ENCODE measurements at regions not wholly inside any gene's neighbourhood (a gene's known extent, or its start where the extent isn't known, plus 50 kb on each side); places are given as distances from the start of the nearest gene placed in this dataset.

DNA sequence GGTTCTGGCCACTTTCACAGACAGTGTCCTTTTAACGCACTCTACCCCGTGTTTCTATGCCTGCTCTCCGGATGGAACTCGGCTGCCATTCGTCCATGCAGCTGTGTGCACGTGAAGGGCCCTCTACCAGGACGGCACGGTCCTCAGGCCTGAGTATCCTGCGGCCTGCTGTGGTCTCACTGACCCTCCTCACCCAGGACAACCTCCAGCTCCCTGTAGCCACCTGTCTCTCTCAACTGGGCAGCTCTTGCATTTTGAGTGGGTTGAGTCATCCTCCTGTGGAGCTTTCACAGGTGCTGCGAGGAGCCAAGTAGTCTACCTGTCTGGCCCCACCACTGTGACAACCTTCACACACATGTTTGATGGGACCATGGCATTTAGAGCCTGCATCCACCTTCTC, 321.7 kb upstream of the TSHZ3 start:
- no peak for DNase-seq

DNA sequence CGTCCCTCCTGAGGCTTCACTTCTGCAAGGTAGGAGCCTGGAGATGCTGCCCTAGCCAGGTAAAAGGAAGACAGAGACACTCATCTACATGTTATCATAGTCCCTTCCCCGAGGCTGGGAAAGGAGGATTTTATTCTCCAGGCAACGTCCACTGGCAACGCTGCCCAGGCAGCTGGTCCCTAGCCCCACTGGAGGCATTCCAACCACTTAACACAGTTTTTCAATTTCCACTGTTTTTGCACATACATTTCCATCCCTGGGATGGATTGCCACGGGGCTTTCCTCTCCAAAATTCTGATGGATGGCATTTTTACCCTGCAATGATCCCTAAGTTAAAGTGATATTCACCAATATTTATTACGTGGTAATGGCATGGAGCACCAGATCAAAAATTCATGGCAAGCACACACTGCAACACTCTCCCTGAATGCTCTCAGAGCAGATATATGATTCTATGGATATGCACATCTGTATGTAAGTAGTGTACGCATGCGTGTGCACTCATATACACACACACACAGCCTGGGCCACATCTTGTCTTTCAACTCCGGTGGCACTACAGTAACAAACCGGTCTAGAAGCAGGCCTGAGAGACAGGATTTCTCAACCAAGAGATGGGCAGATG, 322.3 kb upstream of the TSHZ3 start:
- no peak for DNase-seq

DNA sequence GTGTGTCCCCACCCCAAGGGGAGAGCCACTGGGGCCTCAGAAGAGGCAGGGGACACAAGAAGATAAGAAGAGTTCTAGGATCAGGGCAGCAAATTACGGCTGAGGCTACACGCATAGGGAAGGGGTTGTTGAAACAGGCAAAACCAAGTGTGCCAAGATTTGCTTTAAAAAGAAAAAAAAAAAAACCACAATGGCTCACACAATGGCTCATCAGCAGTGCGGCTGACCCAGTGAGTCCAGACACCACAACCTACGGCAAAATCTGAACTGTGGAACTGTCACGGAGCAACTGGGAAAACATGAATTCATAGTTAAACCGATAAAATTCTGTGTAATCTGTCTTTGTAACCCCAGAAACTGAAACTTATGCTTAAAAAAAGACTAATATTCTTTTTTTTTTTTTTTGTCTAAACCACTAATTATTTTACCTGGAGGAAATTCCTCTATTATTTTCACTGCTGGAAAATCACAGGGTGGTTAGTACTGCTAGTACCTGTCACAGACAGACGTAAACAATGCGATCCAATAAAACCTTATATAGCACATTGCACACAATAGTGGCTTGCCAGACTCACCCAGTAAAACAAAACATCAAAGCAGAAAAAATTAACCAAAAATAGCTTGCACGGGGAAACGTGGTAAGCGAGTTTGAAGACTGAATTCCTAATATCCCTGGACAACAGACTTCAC, 325.4 kb upstream of the TSHZ3 start:
- no peak for DNase-seq

DNA sequence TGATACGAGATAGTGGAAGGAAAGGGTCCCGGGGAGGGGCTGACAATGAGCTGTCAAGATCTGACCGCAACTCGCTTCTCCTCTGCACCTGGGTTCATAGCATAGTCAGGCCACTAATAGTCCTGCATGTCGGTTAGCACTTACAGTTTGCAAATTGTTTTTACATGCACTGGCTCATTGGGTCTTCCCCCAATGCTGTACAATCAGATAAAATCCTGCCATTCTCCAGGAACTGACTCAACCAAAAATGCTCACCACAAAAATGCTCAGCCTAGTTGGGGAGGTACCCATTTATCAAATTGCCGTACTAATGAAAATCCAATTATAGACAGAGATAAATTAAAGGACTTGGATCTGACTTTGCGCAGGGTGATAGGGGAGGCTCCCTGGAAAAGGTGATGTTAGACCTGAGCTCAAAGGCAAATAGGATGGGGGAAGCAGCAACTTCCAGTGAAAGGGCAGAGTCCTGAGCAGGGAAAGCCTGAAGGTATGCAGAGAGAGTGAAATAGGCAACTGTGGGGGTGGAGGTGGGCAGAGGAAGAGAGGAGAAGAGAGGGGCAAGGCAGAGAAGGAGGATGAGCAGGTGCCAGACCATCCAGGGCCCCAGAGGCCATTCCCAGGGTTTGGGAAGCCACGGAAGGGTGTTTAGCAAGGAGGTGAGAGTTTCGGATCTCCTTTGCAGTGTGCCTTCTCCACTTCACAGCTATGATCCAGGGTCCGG, 326.1 kb upstream of the TSHZ3 start:
- no peak for DNase-seq

DNA sequence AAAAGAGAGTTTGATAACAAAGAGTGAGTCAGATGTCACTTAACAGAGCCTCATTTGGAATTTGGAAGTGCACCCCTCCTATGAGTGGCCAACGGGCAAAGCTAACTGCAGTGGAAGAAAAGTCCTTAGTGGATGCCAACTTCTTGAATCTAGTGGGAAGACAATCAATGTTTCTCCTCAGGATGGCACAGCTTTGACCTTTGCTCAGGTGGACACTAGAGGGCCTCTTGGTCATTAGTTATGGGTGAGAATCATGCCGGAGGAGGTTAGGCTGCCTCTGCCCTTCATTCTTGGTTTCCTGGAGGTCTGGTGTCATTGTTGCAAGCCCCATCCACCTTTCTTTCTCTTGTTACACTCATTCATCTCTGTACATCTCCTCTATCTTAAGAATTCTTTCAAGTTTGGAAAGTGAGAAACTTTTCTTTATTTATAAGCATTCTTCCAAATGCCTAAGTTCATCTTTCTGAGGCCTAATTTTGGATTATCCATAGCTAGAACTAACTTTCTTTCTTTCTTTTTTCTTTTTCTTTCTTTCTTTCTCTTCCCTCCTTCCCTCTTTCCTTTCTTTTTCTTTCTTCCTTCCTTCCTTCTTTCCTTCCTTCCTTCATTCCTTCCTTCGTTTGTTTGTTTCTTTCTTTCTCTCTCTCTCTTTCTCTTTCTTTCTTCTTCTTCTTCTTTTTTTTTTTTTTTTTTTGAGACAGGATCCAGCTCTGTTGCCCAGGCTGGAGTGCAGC, 327.2 kb upstream of the TSHZ3 start:
- no peak for DNase-seq

DNA sequence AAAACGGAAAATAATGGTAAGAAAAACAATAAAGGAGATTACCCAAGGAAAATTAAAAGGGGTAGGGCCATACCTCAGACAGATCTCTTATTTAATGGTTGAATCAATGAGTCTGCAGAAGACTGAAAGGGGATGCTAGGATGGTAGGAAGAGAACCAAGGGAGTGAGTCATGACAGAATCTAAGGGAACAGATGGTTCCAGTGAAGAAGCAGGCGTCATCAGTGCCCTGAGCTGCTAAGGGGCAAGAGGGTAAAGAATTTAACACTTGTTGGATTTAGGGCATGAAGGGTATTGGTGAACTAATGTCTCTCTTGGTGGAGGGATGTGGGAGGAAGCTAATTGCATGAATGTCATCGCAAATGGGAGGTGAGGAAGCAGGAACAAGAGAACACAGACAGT, 329.2 kb upstream of the TSHZ3 start:
- DNase-seq, result no peak

DNA sequence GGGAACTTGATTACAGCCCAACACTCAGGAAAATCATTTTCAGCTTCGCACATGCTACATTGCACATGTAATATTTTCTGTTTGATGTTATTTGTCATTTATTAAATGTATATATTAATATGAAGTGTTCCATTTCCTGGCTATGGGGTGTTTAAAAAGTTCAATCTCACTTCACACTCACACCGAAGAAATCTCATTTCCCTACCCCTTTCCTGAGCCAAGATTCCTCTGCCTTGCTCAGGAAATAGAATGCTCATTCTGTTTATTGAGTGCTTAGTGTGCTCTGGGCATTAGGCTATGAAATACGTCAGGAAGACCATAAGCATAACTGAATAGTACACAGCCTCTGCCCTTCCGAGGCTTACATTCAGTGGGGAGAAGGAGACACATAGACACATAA, 331.9 kb upstream of the TSHZ3 start:
- no peak for DNase-seq

DNA sequence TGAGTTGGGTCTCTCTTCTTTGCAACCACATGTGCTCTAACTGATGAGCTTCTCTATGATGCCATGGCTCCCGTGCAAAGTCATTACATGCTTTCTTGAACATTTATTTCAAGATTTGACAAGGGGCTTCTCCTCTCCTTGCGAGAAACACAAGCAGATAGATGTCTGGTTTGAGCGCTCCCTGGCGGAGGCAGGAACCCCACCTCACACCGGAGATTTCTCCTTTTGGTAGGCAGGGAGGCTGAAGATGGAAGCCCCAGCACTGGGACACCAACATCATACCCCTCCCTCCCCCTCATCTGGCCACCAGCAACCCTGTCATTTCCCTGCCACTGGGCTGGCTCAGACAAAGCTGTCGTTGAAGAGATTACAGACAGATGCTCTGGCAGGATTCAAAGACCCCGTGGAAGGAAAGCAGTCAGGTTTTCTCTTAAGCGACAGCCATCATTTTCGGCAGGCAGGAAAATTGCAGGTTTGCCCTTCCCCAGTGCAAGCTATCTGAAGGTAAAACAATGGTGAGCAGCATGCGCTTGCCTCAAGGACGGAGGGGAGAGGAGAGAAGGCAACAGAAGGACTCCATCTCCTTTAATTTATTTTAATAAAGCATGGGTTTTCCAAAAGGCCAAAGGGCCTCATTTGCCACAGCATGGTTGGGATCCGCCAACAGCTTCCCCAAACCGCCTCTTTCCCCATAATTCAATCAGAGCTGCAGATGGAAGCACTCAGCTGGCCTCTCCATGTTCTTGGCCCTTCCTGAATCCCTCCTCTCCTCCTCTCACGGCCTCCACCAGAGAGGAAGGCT, 344.1 kb upstream of the TSHZ3 start:
- DNase-seq, result no peak

DNA sequence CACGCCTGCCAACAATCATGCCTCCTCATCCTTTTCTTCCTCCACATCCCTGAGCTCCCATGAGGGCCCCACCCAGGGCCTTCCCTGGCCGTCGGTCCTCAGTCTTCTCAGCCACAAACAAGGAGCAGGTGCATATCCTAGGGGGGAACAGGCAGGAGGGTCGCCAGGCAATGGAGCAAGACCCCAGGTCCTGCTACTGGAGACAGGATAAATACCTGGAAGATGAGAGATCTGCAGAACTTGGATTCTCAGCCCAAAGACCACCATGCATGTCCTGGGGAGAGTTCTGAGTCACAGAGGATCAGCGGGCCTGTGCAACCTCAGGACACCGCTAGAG, 344.7 kb upstream of the TSHZ3 start:
- no peak for DNase-seq

DNA sequence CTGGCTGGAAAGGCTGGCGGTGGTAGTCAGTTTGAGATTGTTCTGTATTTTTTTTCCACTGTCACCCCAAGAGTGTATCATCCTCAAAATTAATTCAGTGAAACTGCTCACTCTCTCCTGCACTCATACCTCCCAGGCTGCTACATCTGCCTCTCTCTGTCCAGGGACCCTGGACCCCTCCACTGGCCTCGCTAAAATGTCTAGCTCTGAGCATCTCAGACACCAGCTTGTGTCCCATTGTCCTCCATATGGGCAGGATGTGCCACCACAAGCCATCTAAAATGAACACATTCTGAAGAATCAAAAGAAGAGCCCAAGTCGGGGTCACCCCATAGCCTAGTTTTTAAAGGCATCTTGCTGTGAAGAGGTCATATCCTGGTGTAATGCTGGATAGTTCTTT, 345.5 kb upstream of the TSHZ3 start:
- DNase-seq, result no peak

DNA sequence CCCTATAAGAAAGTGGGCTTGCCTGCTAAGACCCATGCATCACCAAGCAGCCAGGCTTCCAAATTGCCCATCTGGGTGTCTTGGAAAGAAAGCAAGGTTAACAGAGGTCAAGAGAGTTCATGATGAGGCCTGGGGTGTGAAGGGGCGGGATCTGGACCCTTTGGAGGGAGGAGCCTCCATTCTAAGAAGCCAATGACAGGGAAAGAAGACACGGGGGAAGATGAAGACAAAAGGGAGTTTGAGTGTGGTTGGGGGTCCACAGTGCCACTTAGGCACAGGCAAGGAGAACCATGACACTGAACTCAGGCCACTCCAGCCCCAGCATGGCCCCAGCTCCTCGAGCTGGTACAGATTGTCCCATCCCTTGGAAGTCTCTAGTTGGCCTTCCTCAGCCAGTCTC, 350.2 kb upstream of the TSHZ3 start:
- no peak for DNase-seq

DNA sequence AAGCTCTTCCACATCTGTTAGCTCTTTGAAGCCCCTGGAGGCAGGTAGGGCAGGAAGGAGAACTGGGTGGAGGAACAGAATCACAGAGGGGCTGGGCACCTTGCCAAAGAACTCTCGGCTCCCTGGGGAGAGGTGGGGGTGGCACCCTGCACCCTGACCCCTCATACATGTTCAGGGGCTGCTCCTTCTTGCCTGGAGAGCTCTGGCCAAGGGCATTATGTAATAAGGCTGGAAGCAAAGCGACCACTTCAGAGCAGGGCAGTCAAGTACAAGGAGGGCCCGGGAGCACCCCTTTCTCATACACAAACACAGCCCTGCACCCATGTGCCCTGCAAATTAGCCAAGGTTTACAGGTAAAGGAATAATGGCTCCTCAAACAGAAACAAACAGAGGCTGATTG, 351.9 kb upstream of the TSHZ3 start:
- DNase-seq, result no peak

DNA sequence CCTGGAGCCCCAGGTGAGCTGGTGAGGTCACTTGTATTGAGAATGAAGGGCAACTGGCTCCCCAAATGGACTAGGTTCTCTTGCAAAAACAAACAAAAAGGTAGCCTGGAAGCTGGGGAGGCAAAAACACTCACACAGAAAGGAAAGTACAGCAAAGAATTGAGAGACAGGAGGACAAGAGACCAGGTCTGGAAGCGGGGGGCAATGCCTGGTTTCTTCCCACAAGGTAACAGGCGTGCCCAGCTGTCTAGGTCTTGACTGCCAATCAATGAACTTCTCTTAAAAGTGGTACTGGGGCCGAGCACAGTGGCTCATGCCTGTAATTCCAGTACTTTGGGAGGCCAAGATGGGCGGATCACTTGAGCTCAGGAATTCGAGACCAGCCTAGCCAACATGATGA, 356.4 kb upstream of the TSHZ3 start:
- DNase-seq, result no peak

DNA sequence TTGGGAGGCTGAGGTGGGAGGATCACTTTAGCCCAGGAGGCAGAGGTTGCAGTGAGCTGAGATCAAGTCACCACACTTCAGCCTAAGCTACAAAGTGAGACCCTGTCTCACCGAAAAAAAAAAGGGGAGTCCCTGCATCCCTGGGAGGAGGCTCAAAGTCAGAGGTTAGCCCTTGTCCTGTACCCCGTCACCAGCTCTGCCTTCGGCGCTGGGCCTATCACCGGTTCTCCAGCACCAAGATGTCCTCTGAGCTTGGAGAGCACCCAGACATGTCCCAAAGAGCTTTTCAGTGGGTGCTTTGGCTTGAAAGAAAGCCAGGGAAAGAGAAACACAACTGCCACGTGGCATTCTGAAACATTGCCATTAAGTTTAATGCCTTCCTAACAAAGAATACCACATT, 356.9 kb upstream of the TSHZ3 start:
- DNase-seq, result no peak

DNA sequence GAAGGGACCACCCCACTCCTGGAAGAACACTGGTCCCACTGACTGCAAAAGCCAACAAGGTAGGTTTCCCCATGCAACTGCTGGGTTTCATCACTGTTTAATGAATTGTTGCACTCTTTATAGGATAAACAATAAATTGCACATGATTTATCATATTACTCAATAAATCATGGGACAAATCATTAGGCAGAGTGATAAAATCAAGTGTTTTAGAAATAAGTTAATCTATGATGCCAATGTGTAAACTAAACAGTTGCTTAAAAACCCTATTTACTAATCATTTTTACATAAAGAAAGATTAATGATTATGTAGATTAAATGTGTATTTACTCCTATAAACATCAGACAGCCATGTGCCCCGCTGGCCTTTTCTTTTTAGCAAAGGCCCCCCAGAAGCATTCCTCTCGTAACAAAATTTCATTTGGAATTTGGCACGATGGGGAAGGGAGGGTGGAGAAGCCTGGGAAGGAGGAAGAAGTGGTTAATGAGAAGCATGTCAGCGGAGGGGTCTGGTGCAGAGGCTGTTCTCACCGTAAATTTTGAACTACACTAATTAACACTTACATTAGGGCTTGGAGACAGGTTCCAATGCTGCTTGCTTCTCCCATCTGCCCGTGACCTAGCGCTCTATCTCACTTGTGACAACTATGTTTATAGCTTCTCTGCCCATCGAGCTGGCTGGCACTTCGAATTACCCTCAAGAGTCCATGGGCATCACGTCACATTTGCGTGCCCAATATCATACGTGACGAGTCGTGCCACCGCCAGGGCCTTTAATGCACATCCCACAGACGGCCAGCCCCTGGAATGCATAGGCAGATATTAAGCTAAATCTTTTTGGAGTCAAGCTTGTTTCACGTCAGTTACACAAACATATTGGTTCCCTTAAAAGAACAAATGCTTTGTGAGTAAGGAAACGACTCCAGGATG, 357.7 kb upstream of the TSHZ3 start:
- DNase-seq, result no peak

DNA sequence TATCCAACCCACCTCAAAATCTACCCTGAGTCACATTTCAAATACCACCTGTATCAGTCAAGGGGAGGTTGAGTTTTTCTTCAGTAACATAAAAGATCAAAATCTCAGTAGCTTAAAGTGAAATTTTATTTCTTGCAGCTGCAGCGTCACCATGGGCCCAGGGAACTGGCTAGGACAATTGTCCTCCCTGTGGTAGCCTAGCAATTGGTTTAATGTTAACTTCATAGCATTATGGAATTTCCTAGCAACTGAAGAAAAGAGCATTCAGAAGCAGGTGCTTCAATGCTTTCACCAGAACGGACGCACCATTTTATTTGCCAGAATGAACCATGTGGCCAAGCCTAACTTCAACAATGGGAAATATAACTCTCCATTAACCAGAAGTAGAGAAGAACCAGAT, 359.3 kb upstream of the TSHZ3 start:
- no peak for DNase-seq

DNA sequence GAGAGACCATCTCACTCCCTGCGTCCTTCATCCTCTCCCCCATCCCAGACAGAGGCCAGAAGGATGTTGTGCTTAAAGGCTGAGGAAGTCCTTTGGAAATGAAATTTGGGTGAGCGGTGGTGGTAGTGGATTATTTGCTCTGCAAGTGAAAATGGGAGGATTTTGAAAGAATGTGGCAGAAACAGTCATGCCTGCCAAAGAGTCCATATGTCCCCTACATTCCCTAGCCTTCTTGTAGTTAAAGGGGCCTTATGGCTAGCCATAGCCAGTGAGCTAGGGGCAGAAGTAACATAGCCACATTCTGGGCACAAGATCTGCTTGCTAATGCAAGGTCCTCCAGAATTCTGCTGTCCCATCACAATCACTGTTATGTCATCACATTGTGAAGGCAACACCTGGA, 360.2 kb upstream of the TSHZ3 start:
- DNase-seq, result no peak

DNA sequence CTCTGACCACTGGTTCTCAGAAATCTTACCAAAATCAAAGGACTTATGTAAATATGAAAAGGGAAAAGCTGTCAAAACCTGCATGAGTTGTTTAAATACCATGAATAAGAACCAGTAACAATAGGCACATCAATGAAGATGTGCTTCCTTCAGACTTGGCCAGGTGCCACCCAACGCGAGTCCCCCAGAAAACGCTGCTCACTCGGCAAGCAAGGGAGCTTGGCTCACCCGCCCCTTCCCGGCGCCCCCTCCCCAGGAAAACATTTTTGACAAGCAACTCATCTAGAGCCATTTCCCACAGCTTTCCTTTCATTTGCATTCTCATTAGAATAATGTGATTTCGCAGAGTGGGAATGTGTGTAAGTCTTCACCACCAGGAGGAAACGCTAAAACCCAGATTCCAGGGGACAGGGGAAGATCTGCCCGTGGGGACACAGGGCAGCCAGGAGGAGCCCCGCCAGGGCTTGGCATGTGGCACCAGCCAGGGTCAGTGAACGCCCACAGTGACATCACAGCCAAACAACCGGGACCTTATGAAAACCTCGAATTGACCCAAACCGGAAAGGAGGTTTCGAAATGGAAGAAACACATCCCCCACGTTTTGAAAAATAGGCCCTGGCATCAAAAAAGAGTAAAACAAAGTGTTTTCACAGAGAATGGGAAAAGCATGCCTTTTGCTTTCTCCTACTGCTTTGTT, 366.2 kb upstream of the TSHZ3 start:
- DNase-seq, result no peak

DNA sequence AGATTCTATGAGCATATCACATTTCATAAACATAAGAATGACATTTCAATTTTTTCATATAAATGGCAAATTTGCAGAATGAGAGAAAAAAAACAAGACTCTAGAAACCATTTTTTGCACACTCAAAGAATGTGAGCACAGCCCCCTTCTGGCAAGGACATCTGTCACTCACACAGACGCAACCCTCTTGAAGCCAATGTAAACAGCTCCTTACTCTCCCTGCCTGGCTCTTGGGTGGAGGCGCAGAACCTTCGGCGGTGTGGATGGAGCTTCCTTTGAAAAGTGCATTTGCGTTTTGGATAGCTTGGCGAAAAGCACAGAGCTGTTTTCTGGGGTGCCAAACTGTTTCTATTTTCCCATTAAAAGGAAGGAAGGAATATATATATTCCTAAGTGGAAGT, 367.6 kb upstream of the TSHZ3 start:
- DNase-seq, result no peak

DNA sequence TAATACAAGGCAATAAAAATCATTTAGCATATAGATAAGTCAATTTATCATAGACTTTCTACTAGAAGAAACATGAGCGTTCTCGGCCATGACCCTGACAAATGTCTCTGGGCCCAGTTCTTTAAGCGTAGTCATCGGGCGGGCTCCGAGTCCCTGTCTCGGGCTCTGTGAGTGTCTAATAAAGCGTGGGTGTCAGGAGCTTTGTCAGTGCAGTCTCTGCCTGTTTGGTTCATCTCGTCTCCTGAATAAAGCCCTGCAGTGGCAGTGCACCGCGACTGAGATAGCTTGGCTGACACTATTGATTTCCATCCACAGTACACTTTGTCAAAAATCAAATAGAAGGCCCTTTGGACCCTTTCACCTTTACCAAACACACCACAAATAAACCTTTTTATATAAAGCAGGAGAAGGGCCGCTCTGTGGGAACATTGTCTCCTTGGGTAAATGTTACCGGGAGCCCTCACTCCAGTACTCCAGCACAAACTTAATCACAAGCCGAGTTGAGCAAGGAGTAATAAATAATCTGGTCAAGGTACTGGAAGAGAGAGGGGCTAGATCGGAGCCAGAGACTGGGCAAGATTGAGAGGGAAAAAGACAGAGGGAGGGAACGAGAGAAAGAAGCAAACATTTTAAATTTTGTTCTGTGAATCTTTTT, 368.2 kb upstream of the TSHZ3 start:
- DNase-seq, result no peak

DNA sequence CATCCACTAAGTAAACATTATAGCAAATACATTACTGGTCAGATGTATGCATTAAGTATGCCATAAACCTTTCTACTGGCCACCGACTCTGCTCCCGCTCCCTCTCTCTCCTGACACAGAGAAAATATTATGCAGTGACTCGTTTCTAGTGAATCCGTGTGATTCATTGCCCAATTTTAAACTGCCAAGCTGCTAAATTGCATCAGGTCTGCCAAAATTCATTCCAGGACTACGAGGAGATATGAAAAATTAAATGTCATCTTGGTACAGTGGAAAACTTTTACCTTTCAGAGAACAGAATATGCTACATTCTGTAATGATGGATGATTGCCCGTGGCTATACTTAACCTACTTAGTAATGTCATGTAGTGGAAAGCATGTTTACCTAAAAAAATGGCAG, 368.8 kb upstream of the TSHZ3 start:
- no peak for DNase-seq

Measured in NCI-H2227 treated with DMSO at 0.1 percent for 48 hours (cell line).